Keratinocyte (primary cell): ENCODE measurements at regions not wholly inside any gene's neighbourhood (a gene's known extent, or its start where the extent isn't known, plus 50 kb on each side); places are given as distances from the start of the nearest gene placed in this dataset.

Experiments
- DNase-seq: peaks from one replicate; pipeline ENCODE4 v3.0.0-alpha.2; 2011; ENCODE audit warnings: low read depth, missing footprints, low spot score
- FAIRE-seq: peaks from 2 replicates; lab custom pipeline; 2011; peaks lifted over from hg19 to GRCh38; lab: Jason Lieb, UNC
- H2AFZ ChIP-seq: 2 replicates; pipeline ENCODE4 v1.6.0; 2012; ENCODE audit warnings: low read length, control low read depth, inconsistent platforms; ENCODE audit not compliant: control insufficient read depth
- H3K27ac ChIP-seq: 2 replicates; pipeline ENCODE4 v1.5.1; 2011; ENCODE audit warnings: low read length; ENCODE audit not compliant: control insufficient read depth, insufficient read depth
- H3K27me3 ChIP-seq: 3 replicates; pipeline ENCODE4 v1.6.0; 2011; ENCODE audit warnings: low read length; ENCODE audit not compliant: control insufficient read depth, insufficient read depth; ENCODE audit errors: extremely low read depth
- H3K36me3 ChIP-seq, 2 experiments: 2 replicates in 1 of 2; 3 replicates in 1 of 2; pipeline ENCODE4 v1.5.1; 2011; ENCODE audit warnings: low read length in 2 of 2, mild to moderate bottlenecking in 1 of 2; ENCODE audit not compliant: control insufficient read depth in 2 of 2, insufficient read depth in 2 of 2; ENCODE audit errors: extremely low read depth in 1 of 2
- H3K4me1 ChIP-seq: 3 replicates; pipeline ENCODE4 v1.5.1; 2011; ENCODE audit warnings: low read length; ENCODE audit not compliant: control insufficient read depth, insufficient read depth; ENCODE audit errors: extremely low read depth
- H3K4me2 ChIP-seq: 3 replicates; pipeline ENCODE4 v1.6.0; 2011; ENCODE audit warnings: low read depth, low read length; ENCODE audit not compliant: control insufficient read depth, insufficient read depth; ENCODE audit errors: extremely low read depth
- H3K4me3 ChIP-seq, 3 experiments: fragments of 200-600 bp in 1 of 3; sonication (generic) in 1 of 3; 2 replicates in 2 of 3; 3 replicates in 1 of 3; pipeline ENCODE4 v1.5.1; 2011 to 2016; ENCODE audit warnings: low read length in 3 of 3, mild to moderate bottlenecking in 3 of 3, control low read depth in 2 of 3, inconsistent platforms in 1 of 3, low read depth in 1 of 3, mixed read lengths in 1 of 3, mixed run types in 1 of 3, moderate library complexity in 1 of 3; ENCODE audit not compliant: control insufficient read depth in 2 of 3, insufficient read depth in 2 of 3; ENCODE audit errors: extremely low read depth in 1 of 3
- H3K79me2 ChIP-seq: 2 replicates; pipeline ENCODE4 v1.6.0; 2012; ENCODE audit warnings: low read length; ENCODE audit not compliant: control insufficient read depth, insufficient read depth
- H3K9ac ChIP-seq: 3 replicates; pipeline ENCODE4 v1.6.0; 2011; ENCODE audit warnings: low read length; ENCODE audit not compliant: control insufficient read depth, insufficient read depth; ENCODE audit errors: extremely low read depth
- H3K9me1 ChIP-seq: 3 replicates; pipeline ENCODE4 v1.6.0; 2011; ENCODE audit warnings: low read length; ENCODE audit not compliant: control insufficient read depth, insufficient read depth; ENCODE audit errors: extremely low read depth
- H3K9me3 ChIP-seq: 2 replicates; pipeline ENCODE4 v1.5.1; 2012; ENCODE audit warnings: low read depth, low read length; ENCODE audit not compliant: control insufficient read depth
- H4K20me1 ChIP-seq: 3 replicates; pipeline ENCODE4 v1.6.0; 2011; ENCODE audit warnings: low read length; ENCODE audit not compliant: control insufficient read depth, insufficient read depth; ENCODE audit errors: extremely low read depth
- EZH2 ChIP-seq: IDR thresholded peaks from one replicate; pipeline ENCODE4 v1.6.1; 2012; ENCODE audit warnings: inconsistent platforms, mild to moderate bottlenecking, low read length, moderate library complexity
- dilution Hi-C: fragments of 300-500 bp; cut with MboI; formaldehyde crosslinking; loops from one replicate; pipeline ENCODE4 v1.7.0; 2020; ENCODE audit warnings: low sequenced_read_pairs; ENCODE audit not compliant: extremely low pct_ligation_motif_present
- TF ChIP-seq, protein P1 (sequence below), 3 experiments: IDR thresholded peaks in 1 of 3; conservative IDR thresholded peaks in 1 of 3; optimal IDR thresholded peaks in 1 of 3; 2 replicates in 2 of 3; 3 replicates in 1 of 3; pipeline versions ENCODE3 to v1.5.1; 2011; ENCODE audit warnings: low read length in 3 of 3, mild to moderate bottlenecking in 3 of 3, moderate library complexity in 2 of 3, control low read depth in 1 of 3, inconsistent platforms in 1 of 3; ENCODE audit not compliant: insufficient read depth in 2 of 3; ENCODE audit errors: extremely low read depth in 1 of 3

GRCh38 chr12:115758183-115758582 is 519.3 kb downstream of the MED13L start:
- TF ChIP-seq, protein P1, sequence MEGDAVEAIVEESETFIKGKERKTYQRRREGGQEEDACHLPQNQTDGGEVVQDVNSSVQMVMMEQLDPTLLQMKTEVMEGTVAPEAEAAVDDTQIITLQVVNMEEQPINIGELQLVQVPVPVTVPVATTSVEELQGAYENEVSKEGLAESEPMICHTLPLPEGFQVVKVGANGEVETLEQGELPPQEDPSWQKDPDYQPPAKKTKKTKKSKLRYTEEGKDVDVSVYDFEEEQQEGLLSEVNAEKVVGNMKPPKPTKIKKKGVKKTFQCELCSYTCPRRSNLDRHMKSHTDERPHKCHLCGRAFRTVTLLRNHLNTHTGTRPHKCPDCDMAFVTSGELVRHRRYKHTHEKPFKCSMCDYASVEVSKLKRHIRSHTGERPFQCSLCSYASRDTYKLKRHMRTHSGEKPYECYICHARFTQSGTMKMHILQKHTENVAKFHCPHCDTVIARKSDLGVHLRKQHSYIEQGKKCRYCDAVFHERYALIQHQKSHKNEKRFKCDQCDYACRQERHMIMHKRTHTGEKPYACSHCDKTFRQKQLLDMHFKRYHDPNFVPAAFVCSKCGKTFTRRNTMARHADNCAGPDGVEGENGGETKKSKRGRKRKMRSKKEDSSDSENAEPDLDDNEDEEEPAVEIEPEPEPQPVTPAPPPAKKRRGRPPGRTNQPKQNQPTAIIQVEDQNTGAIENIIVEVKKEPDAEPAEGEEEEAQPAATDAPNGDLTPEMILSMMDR (optimal IDR thresholded peaks at IDR 0.05 in 1 of 3, IDR thresholded peaks at IDR 0.05 in 1 of 3, conservative IDR thresholded peaks at IDR 0.05 in 1 of 3; ENCODE audit: extremely low read depth in 1 of 3, insufficient read depth in 2 of 3, low read length in 3 of 3), result no peak
- no peak for TF ChIP-seq EZH2
- Histone ChIP-seq H3K9ac (no peak overlapping the region), H3K4me3 (no peak overlapping the region), H3K4me2 (no peak overlapping the region), H3K79me2 (no peaks in the 10 kb centered on the region), H3K4me1 (no peaks in the 10 kb centered on the region), H4K20me1 (no peaks in the 10 kb centered on the region), H3K36me3 (no peaks in the 10 kb centered on the region), H3K9me1 (no peaks in the 10 kb centered on the region), H2AFZ (no peak overlapping the region), H3K9me3 (no peaks in the 10 kb centered on the region), H3K27ac (no peak overlapping the region), H3K27me3 (peaks cover 10% of the 10 kb centered on the region)
- DNase-seq (no peak), FAIRE-seq (no peak)
- dilution Hi-C loops, result no loop called here

DNA sequence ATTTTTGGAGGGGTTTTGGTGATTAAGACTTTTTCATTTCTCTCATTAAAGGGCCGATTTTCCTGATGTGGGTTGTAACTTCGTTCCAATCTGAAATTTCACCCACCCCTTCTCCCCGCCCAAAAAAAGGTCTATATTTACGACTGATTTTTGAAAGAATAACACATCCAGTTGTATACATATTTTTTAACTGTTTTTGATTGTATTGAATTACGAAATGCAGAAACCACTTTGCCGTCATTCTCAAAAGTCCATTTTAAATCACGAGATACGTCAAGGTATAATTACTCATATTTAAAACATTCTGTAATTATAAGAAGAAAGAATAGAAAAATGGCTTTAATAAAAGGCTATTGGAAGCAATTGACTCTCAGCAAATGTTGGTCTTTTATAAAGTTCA is 520.7 kb downstream of the MED13L start:
- Histone ChIP-seq H3K27ac (no peak overlapping the region), H3K9ac (no peak overlapping the region), H3K9me3 (no peaks in the 10 kb centered on the region), H3K4me2 (no peak overlapping the region), H3K36me3 (no peaks in the 10 kb centered on the region), H4K20me1 (no peaks in the 10 kb centered on the region), H3K79me2 (no peaks in the 10 kb centered on the region), H2AFZ (no peak overlapping the region), H3K27me3 (peaks cover 10% of the 10 kb centered on the region), H3K4me3 (no peak overlapping the region), H3K9me1 (no peaks in the 10 kb centered on the region), H3K4me1 (no peaks in the 10 kb centered on the region)
- FAIRE-seq, result no peak
- no peak for DNase-seq
- no peak for TF ChIP-seq EZH2
- TF ChIP-seq, protein P1 (optimal IDR thresholded peaks at IDR 0.05 in 1 of 3, IDR thresholded peaks at IDR 0.05 in 1 of 3, conservative IDR thresholded peaks at IDR 0.05 in 1 of 3; ENCODE audit: extremely low read depth in 1 of 3, insufficient read depth in 2 of 3, low read length in 3 of 3), result no peak
- dilution Hi-C loops, result no loop called here
